ENCODE measurements at regions not wholly inside any gene's neighbourhood (a gene's known extent, or its start where the extent isn't known, plus 50 kb on each side); places are given as distances from the start of the nearest gene placed in this dataset.
"Not testable (repeated sequence)": the region's sequence is repeated elsewhere in the genome, so short reads cannot be mapped to it uniquely, and the experiment has no call there.

DNA sequence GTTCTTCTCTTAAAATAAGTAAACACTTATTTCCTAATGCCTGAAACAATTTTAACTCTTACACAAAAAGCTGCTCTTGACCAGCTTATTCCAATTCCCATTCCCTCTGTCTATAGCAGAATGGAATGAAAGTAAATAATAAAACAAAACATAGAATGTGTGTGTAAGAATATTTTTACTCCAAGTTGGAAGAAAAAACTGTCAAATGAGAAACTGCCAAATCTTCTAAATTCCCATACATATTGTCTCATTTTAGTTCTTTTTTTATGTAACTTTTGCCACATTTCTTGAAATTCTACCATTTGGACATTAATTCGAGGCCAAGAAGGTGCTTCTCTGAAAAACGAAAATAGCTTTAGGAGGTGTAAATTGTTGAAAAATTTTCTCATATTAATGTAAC, 477.1 kb downstream of the FAT4 start:
- WGBS, 2 donors = 70 to 90% methylated on average over 2 of the region's 2 CpGs
- Histone ChIP-seq H3K27me3 (no peaks in the 10 kb centered on the region), H3K27ac (no peak overlapping the region), H3K9me3 (no peaks in the 10 kb centered on the region), H3K4me3 (no peak overlapping the region), H3K36me3 (no peaks in the 10 kb centered on the region), H3K4me1 (no peaks in the 10 kb centered on the region)
- intact Hi-C loops (cut with DNase I) = no loop called here
- TF ChIP-seq POLR2A (IDR thresholded peaks at IDR 0.05) = no peak
- TF ChIP-seq EP300 (IDR thresholded peaks at IDR 0.05) = no peak
- TF ChIP-seq POLR2AphosphoS5 (IDR thresholded peaks at IDR 0.05) = no peak
- TF ChIP-seq, protein P1, sequence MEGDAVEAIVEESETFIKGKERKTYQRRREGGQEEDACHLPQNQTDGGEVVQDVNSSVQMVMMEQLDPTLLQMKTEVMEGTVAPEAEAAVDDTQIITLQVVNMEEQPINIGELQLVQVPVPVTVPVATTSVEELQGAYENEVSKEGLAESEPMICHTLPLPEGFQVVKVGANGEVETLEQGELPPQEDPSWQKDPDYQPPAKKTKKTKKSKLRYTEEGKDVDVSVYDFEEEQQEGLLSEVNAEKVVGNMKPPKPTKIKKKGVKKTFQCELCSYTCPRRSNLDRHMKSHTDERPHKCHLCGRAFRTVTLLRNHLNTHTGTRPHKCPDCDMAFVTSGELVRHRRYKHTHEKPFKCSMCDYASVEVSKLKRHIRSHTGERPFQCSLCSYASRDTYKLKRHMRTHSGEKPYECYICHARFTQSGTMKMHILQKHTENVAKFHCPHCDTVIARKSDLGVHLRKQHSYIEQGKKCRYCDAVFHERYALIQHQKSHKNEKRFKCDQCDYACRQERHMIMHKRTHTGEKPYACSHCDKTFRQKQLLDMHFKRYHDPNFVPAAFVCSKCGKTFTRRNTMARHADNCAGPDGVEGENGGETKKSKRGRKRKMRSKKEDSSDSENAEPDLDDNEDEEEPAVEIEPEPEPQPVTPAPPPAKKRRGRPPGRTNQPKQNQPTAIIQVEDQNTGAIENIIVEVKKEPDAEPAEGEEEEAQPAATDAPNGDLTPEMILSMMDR (IDR thresholded peaks at IDR 0.05) = no peak
- DNase-seq = no peak

DNA sequence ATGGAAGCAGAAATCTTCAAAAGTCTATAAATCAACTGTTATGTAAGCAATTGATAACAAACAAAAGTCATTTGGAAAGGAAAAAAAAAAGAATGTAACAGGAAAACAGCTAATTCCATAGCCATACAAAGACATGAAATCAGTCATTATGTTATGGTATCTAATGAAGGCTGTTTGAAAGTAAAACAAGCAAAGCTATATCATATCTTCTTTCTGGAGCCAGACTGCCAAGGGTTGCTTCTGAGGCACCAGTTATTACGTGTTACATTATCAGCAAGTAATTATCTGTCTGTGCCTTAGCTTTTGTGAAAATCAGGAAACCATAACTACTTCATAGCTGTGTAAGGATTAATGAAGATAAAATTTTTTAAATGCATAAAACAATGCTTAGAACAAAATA, 480.2 kb downstream of the FAT4 start:
- WGBS, 2 donors = 62 to 68% methylated on average over 1 of the region's 1 CpG
- Histone ChIP-seq H3K4me1 (no peaks in the 10 kb centered on the region), H3K27me3 (no peaks in the 10 kb centered on the region), H3K27ac (no peak overlapping the region), H3K36me3 (no peaks in the 10 kb centered on the region), H3K9me3 (no peaks in the 10 kb centered on the region), H3K4me3 (no peak overlapping the region)
- intact Hi-C loops (cut with DNase I) = no loop called here
- no peak for TF ChIP-seq POLR2AphosphoS5 (IDR thresholded peaks at IDR 0.05)
- no peak for TF ChIP-seq EP300 (IDR thresholded peaks at IDR 0.05)
- no peak for TF ChIP-seq POLR2A (IDR thresholded peaks at IDR 0.05)
- TF ChIP-seq, protein P1 (IDR thresholded peaks at IDR 0.05) = no peak
- no peak for DNase-seq

DNA sequence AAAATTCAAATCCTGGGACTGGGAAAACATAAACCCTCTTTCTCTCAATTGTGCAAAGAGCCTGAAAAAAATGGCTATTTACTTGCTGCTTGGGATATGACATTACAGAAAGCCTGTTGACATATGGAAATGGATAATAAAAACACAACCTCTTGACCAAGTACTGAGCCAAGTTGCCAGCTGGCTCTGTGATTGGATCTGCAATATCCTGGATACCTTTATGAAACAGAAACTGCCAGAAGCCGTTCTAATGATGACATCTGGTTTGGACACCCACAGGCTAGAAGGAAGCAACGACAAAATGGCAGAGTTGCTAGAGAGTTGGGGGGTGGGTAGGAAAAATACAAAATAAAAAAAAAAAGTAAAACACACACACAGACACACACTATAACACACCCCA, 481.4 kb downstream of the FAT4 start:
- H3K27ac ChIP-seq = no peak overlapping the region
- DNase-seq = no peak
- intact Hi-C loops (cut with DNase I) = no loop called here

DNA sequence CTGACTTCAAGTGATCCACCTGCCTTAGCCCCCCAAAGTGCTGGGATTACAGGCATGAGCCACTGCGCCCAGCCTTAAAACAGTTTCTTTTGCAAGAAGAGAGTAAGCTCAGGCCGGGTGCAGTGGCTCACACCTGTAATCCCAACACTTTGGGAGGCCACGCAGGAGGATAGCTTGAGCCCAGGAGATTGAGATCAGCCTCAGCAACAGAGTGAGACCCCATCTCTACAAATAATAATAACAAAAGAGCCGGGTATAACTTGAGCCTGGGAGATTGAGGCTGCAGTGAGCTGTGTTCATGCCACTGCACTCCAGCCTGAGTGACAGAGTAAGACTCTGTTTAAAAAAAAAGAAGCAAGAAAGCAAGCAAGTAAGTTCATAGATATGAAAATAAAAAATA, 482.9 kb downstream of the FAT4 start:
- H3K4me3 ChIP-seq; H3K4me1 ChIP-seq; DNase-seq; intact Hi-C loops (cut with DNase I); H3K9me3 ChIP-seq; H3K36me3 ChIP-seq; H3K27ac ChIP-seq; H3K27me3 ChIP-seq: not testable (repeated sequence)
- 63 to 80% methylated on average over 4 of the region's 4 CpGs for WGBS, 2 donors

More for the DNA sequence above, 481.4 kb downstream of the FAT4 start:
- H3K4me1 ChIP-seq = no peaks in the 10 kb centered on the region
- H3K27me3 ChIP-seq = no peaks in the 10 kb centered on the region
- no peak overlapping the region for H3K4me3 ChIP-seq
- no peak for TF ChIP-seq POLR2AphosphoS5 (IDR thresholded peaks at IDR 0.05)
- no peak for TF ChIP-seq POLR2A (IDR thresholded peaks at IDR 0.05)
- TF ChIP-seq, protein P1 (IDR thresholded peaks at IDR 0.05) = no peak
- TF ChIP-seq EP300 (IDR thresholded peaks at IDR 0.05) = no peak
- H3K9me3 ChIP-seq = no peaks in the 10 kb centered on the region
- no peaks in the 10 kb centered on the region for H3K36me3 ChIP-seq
- WGBS, 2 donors = 51 to 66% methylated on average over 2 of the region's 2 CpGs

DNA sequence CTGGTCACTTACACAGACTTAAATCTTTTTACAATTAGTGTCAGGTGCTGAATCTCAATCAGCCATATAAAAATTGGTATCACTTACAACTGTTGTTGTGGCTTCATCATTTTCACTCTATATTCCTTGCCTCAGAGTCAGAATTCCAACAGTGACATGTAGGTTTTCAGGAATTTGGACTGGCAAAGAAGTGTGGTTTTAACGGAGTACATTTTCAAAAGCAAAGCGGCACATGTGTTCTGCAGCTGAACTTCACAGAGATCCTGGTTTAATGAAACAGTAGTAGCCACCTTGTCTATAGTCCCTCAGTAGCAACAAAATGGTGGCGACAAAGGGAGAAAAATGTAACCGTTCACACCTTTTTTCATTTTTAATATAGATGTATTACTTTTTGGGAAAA, 486.6 kb downstream of the FAT4 start:
- 95% methylated on average over 4 of the region's 4 CpGs for WGBS, 2 donors
- Histone ChIP-seq H3K27ac (no peak overlapping the region), H3K9me3 (no peaks in the 10 kb centered on the region), H3K36me3 (no peaks in the 10 kb centered on the region), H3K27me3 (no peaks in the 10 kb centered on the region), H3K4me3 (no peak overlapping the region), H3K4me1 (no peaks in the 10 kb centered on the region)
- TF ChIP-seq, protein P1 (IDR thresholded peaks at IDR 0.05) = no peak
- TF ChIP-seq POLR2AphosphoS5 (IDR thresholded peaks at IDR 0.05) (no peak), POLR2A (IDR thresholded peaks at IDR 0.05) (no peak), EP300 (IDR thresholded peaks at IDR 0.05) (no peak)
- intact Hi-C loops (cut with DNase I) = no loop called here
- DNase-seq = no peak
